GM12872 (cell line): ENCODE measurements at regions not wholly inside any gene's neighbourhood (a gene's known extent, or its start where the extent isn't known, plus 50 kb on each side); places are given as distances from the start of the nearest gene placed in this dataset.

Experiments used
- TF ChIP-seq, protein P1 (sequence below): IDR thresholded peaks from 3 replicates; pipeline ENCODE4 v1.5.1; 2011; ENCODE audit warnings: low read depth, mild to moderate bottlenecking, low read length, moderate library complexity; ENCODE audit not compliant: insufficient read depth

DNA sequence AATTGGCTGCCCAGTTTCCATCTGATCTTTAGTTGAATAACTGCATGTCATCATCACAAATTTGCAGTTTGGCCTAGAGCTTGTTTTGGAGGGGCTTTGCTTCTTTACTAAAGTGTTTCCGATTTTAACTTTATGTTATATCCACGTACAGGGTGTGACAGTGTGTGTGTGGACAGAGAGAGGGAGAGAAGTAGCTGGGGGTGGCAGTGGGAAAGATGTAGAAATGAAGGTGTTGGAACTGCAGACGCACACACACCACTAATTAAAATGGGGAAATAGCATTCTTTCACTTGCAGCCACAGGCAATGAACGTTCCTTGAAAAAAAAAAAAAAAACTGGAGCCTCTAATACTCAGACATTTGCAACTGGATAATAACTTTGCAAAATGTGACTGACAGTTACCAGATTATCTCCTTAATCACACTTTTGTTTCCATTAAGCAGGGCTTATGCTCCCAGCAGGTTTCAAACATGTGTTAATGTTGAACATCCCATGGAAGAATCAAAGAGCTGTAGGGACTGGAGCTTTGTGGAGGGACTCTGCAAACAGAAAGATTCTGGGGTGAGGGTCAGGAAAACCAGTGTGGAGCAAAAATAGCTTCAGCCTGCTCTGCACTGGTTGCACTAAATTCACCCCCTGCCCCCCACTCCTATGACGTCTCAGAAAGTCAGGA, 238.1 kb upstream of the TENM4 start:
- TF ChIP-seq, protein P1, sequence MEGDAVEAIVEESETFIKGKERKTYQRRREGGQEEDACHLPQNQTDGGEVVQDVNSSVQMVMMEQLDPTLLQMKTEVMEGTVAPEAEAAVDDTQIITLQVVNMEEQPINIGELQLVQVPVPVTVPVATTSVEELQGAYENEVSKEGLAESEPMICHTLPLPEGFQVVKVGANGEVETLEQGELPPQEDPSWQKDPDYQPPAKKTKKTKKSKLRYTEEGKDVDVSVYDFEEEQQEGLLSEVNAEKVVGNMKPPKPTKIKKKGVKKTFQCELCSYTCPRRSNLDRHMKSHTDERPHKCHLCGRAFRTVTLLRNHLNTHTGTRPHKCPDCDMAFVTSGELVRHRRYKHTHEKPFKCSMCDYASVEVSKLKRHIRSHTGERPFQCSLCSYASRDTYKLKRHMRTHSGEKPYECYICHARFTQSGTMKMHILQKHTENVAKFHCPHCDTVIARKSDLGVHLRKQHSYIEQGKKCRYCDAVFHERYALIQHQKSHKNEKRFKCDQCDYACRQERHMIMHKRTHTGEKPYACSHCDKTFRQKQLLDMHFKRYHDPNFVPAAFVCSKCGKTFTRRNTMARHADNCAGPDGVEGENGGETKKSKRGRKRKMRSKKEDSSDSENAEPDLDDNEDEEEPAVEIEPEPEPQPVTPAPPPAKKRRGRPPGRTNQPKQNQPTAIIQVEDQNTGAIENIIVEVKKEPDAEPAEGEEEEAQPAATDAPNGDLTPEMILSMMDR = no peak

DNA sequence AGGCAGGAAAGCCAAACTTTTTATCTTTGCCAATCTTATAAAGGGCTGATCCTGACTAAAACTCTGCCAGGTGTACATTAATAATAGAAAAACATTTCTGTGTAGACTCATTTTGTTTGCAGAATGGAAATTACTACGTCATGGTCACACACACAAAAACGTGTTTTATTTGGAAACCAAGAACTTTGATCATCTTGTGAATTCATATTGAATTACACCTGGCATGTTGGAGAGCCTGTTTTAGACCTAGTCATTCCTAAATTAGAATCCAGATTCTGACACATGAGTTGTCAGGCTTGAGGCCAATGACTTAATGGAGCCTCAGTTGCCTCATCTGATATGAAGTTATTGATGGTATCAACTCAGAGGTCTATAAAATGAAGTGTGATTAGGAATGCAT, 235.6 kb upstream of the TENM4 start:
- TF ChIP-seq, protein P1 = no peak

DNA sequence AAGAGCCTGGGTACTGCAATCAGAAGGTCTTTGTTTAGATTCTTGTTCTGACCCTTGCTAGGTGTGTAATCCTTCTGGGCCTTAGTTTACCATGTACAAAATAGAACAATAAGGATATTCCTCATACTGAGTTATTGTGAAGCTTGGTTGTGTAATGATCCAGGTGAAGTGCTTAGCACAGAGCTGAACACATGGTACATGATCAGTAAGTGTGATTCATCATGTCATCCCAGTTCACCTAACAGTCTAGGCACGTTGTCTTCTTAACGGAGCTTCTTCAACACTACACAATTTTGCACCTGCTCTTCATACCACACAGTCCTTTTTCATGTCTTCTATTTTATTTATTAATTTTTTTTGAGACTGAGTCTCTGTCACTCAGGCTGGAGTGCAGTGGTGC, 234.3 kb upstream of the TENM4 start:
- TF ChIP-seq, protein P1 = no peak

DNA sequence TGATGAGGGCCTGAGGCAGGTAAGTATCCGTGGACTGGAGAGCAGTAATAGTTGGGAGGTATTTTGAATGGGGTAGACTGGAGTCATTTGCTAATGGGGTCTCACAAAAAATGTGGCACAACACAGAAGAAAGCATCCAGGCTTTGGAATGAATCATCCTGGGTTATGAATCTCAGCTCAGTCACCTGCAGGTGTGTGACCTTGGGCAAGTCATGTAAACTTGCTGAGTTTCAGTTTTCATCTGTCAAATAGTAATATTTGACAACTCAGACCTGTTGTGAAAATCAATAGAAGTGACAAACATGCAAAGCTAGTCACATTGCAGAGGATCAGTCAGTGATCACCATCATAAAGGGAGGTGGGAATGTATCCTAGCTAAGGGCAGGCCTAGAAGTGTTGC, 232.0 kb upstream of the TENM4 start:
- TF ChIP-seq, protein P1 = no peak

DNA sequence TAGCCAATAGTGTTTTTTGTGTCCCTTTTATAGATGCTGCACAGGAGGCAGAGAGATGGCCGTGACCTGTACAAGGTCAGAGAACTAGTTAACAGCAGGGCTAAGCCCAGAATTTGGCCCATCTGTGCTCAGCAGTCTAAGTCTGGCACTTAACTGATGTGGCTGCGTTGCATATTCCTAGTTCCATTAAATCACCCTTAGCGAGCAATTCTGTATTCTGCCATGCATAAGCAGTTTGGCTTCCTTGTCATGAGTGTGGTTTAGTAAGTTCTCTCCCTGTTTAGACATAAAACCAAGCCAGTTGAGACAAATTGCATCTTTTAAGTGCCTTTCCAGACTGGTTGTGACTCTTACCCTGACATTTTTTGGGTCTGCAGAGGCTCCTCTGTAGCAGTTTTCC, 230.6 kb upstream of the TENM4 start:
- TF ChIP-seq, protein P1 = no peak

DNA sequence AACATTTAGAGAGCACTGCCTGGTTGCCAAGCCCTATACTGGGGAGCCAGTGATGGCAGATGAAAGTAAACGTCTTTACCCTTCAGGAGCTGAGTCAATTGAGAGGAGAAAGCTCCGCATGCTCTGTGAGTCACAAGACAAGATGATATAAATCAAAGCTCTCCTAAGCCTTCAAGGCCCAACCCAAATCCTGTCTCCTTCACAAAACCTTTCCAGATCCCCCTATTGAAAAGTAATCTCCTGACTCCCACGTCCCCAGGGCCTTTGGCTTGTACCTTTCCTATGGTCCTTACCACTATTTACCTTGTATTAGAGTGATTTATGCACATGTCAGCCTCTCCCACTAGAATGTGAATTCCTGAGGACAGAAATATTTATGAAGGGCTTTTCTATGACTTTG, 230.1 kb upstream of the TENM4 start:
- TF ChIP-seq, protein P1 = no peak

DNA sequence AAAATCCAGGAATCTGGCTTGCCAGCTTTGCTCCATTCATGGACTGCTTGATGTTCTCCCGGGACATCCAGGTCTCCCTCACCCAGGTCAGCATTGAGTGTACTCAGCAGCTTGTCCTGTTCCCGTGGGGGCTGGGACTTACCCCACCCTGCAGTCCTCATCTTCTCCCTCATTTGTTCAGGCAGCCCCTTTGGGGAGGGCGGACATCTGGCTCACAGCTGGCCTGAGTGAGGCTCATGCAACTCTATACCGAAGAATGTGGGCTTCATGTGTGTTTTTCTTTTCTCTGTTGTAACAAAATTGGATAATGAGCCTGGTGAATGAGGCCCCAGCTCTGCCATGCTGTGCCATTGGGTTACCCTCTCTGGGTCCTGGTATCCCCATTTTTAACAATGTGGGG, 227.7 kb upstream of the TENM4 start:
- TF ChIP-seq, protein P1 = no peak
